PC-9 (cell line): ENCODE measurements at regions not wholly inside any gene's neighbourhood (a gene's known extent, or its start where the extent isn't known, plus 50 kb on each side); places are given as distances from the start of the nearest gene placed in this dataset.
"Not testable (repeated sequence)": the region's sequence is repeated elsewhere in the genome, so short reads cannot be mapped to it uniquely, and the experiment has no call there.

Experiments used
- EZH2 ChIP-seq: fragments of 200-600 bp; sonication (generic); IDR thresholded peaks from 2 replicates; pipeline ENCODE4 v1.8.0; 2017; ENCODE audit warnings: antibody characterized with exemption, low read depth
- TF ChIP-seq, protein P1 (sequence below): fragments of 200-600 bp; sonication (generic); conservative IDR thresholded peaks from 2 replicates; pipeline ENCODE4 v1.6.1; 2017; ENCODE audit warnings: mixed run types, antibody characterized with exemption, mild to moderate bottlenecking, moderate library complexity

DNA sequence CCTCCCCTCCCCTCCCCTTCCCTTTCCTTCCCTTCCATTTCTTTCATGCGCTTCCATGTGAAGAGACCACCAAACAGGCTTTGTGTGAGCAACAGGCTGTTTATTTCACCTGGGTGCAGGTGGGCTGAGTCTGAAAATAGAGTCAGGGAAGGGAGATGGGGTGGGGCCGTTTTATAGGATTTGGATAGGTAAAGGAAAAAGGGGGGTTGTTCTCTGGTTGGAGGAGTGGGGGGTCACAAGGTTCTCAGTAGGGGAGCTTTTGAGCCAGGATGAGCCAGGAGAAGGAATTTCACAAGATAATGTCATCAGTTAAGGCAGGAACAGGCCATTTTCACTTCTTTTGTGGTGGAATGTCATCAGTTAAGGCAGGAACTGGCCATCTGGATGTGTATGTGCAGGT is 211.9 kb downstream of the DMRTA1 start:
- TF ChIP-seq, protein P1, sequence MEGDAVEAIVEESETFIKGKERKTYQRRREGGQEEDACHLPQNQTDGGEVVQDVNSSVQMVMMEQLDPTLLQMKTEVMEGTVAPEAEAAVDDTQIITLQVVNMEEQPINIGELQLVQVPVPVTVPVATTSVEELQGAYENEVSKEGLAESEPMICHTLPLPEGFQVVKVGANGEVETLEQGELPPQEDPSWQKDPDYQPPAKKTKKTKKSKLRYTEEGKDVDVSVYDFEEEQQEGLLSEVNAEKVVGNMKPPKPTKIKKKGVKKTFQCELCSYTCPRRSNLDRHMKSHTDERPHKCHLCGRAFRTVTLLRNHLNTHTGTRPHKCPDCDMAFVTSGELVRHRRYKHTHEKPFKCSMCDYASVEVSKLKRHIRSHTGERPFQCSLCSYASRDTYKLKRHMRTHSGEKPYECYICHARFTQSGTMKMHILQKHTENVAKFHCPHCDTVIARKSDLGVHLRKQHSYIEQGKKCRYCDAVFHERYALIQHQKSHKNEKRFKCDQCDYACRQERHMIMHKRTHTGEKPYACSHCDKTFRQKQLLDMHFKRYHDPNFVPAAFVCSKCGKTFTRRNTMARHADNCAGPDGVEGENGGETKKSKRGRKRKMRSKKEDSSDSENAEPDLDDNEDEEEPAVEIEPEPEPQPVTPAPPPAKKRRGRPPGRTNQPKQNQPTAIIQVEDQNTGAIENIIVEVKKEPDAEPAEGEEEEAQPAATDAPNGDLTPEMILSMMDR = not testable (repeated sequence)
- not testable (repeated sequence) for TF ChIP-seq EZH2
